Testis (tissue), 2 donors: ENCODE measurements at regions not wholly inside any gene's neighbourhood (a gene's known extent, or its start where the extent isn't known, plus 50 kb on each side); places are given as distances from the start of the nearest gene placed in this dataset.

Experiments used
- DNase-seq: peaks from one replicate; pipeline ENCODE4 v3.0.0-alpha.2; 2019
- H3K27ac ChIP-seq, 2 donors: fragments of 200-600 bp; sonication (generic); one replicate each; pipeline ENCODE4 v1.5.1; 2019
- H3K27me3 ChIP-seq: fragments of 200-600 bp; sonication (generic); one replicate; pipeline ENCODE4 v1.5.1; 2019
- H3K36me3 ChIP-seq: fragments of 200-600 bp; sonication (generic); one replicate; pipeline ENCODE4 v1.5.1; 2017; ENCODE audit warnings: low read depth; ENCODE audit errors: missing control alignments
- H3K4me1 ChIP-seq: fragments of 200-600 bp; sonication (generic); one replicate; pipeline ENCODE4 v1.5.1; 2019
- H3K4me3 ChIP-seq, 2 donors: fragments of 200-600 bp; sonication (generic); one replicate each; pipeline ENCODE4 v1.5.1; 2017 to 2019
- H3K9me3 ChIP-seq: fragments of 200-600 bp; sonication (generic); one replicate; pipeline ENCODE4 v1.5.1; 2017
- CTCF ChIP-seq, 3 experiments: fragments of 450-650 bp in 2 of 3; fragments of 200-600 bp in 1 of 3; sonication (generic) in 1 of 3; IDR thresholded peaks; one replicate each; pipeline ENCODE4 v1.5.1; 2016 to 2019; ENCODE audit warnings: antibody characterized with exemption in 3 of 3, mild to moderate bottlenecking in 2 of 3, moderate library complexity in 1 of 3
- POLR2A ChIP-seq: fragments of 450-650 bp; IDR thresholded peaks from one replicate; pipeline ENCODE4 v1.6.1; 2017; ENCODE audit warnings: antibody characterized with exemption, mild to moderate bottlenecking, moderate library complexity
- WGBS, 2 donors: methylation state at CpG; one replicate each; pipeline ENCODE4 v1.1.5; 2018; 5-methylcytosine and 5-hydroxymethylcytosine counted together
- intact Hi-C: fragments of 100-400 bp; cut with DNase I; formaldehyde crosslinking; loops from one replicate; pipeline ENCODE4 v1.15.1; 2023; ENCODE audit warnings: low total_unique reads

- no peak for TF ChIP-seq POLR2A
- no peak for TF ChIP-seq CTCF (IDR thresholded peaks at IDR 0.05)
- Histone ChIP-seq H3K9me3 (no peaks in the 10 kb centered on the region), H3K4me3 (no peak overlapping the region), H3K4me1 (no peaks in the 10 kb centered on the region), H3K27me3 (no peaks in the 10 kb centered on the region), H3K27ac (no peak overlapping the region), H3K36me3 (no peaks in the 10 kb centered on the region)
- no peak for DNase-seq
- 71 to 79% methylated on average over 3 of the region's 3 CpGs for WGBS, 2 donors
- intact Hi-C loops, result no loop called here
These were observed 79.9 kb upstream of the ARHGAP28 start for GRCh38 chr18:6649421-6650126.

GRCh38 chr18:6650127-6650507 is 79.4 kb upstream of the ARHGAP28 start:
- no peak for DNase-seq
- TF ChIP-seq CTCF (IDR thresholded peaks at IDR 0.05), result no peak
- TF ChIP-seq POLR2A, result no peak
- no peaks in the 10 kb centered on the region for H3K36me3 ChIP-seq
- H3K4me1 ChIP-seq, result no peaks in the 10 kb centered on the region
- no peak overlapping the region for H3K4me3 ChIP-seq
- intact Hi-C loops, result no loop called here
- no peaks in the 10 kb centered on the region for H3K9me3 ChIP-seq
- no peak overlapping the region for H3K27ac ChIP-seq
- WGBS, 2 donors, result 47 to 50% methylated on average over 3 of the region's 3 CpGs
- no peaks in the 10 kb centered on the region for H3K27me3 ChIP-seq

- intact Hi-C loops, result no loop called here
- 64 to 67% methylated on average over 6 of the region's 6 CpGs for WGBS, 2 donors
- Histone ChIP-seq H3K4me1 (no peaks in the 10 kb centered on the region), H3K27ac (no peak overlapping the region), H3K9me3 (no peaks in the 10 kb centered on the region), H3K36me3 (no peaks in the 10 kb centered on the region), H3K27me3 (no peaks in the 10 kb centered on the region), H3K4me3 (no peak overlapping the region)
- DNase-seq, result no peak
- no peak for TF ChIP-seq CTCF (IDR thresholded peaks at IDR 0.05)
- no peak for TF ChIP-seq POLR2A
These were observed 78.8 kb upstream of the ARHGAP28 start for GRCh38 chr18:6650747-6651146.

GRCh38 chr18:6652098-6652497 is 77.4 kb upstream of the ARHGAP28 start:
- H3K4me1 ChIP-seq, result no peaks in the 10 kb centered on the region
- no peak for DNase-seq
- no peaks in the 10 kb centered on the region for H3K27me3 ChIP-seq
- no peaks in the 10 kb centered on the region for H3K9me3 ChIP-seq
- no peaks in the 10 kb centered on the region for H3K36me3 ChIP-seq
- no peak for TF ChIP-seq CTCF (IDR thresholded peaks at IDR 0.05)
- no peak for TF ChIP-seq POLR2A
- H3K27ac ChIP-seq, result no peak overlapping the region
- no peak overlapping the region for H3K4me3 ChIP-seq
- intact Hi-C loops, result no loop called here

- Histone ChIP-seq H3K4me3 (no peak overlapping the region), H3K27me3 (no peaks in the 10 kb centered on the region), H3K27ac (no peak overlapping the region), H3K4me1 (peaks cover 5% of the 10 kb centered on the region), H3K36me3 (no peaks in the 10 kb centered on the region), H3K9me3 (no peaks in the 10 kb centered on the region)
- no peak for DNase-seq
- TF ChIP-seq POLR2A (no peak), CTCF (IDR thresholded peaks at IDR 0.05) (no peak)
- 45 to 52% methylated on average over 2 of the region's 2 CpGs for WGBS, 2 donors
- intact Hi-C loops, result no loop called here
These were observed 75.6 kb upstream of the ARHGAP28 start for GRCh38 chr18:6653880-6654279.
